Stimulated activated CD4-positive, alpha-beta T cell treated with anti-CD3 and anti-CD28 coated beads, Interleukin-1b, Interleukin-23, amount 100 ng/mL, for 4 hours (primary cell): ENCODE measurements at regions not wholly inside any gene's neighbourhood (a gene's known extent, or its start where the extent isn't known, plus 50 kb on each side); places are given as distances from the start of the nearest gene placed in this dataset.
"Not testable (repeated sequence)": the region's sequence is repeated elsewhere in the genome, so short reads cannot be mapped to it uniquely, and the experiment has no call there.

Source experiments
- DNase-seq, 2 donors: peaks; one replicate each; pipeline ENCODE4 v3.0.0-alpha.2; 2020; ENCODE audit warnings: low read depth in 2 of 2

DNA sequence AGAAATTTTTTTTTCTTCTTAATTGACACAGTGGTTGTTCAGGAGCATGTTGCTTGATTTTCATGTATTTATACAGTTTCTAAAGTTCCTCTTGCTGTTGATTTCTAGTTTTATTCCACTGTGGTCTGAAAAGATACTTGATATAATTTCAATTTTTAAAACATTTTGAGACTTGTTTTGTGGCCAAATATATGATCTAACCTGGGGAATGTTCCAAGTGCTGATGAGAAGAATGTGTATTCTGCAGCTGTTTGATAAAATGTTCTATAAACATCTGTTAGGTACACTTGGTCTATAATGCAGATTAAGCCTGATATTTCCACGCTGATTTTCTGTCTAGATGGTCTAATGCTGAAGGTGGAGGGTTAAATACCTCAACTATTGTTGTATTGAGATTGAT lies 151.4 kb upstream of the IFNG-AS1 start:
- no peak for DNase-seq

DNA sequence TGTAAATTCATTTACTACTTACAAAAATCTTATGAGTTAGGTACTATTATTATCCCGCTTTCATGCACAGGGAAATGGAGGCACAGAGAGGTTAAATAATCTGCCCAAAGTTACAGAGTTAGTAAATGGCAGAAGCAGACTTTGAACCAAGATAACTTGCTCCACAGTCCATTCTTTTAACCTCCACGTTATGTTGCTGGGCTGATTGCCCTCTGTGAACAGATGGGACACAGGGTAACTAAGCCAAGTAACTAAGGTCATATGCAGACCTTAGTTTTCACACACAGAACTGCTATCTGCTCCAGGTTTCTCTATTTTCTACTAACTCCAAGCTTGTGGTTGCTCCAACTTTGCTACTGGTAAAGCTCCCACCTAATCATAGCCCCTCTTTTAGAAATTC lies 147.1 kb upstream of the IFNG-AS1 start:
- no peak for DNase-seq

DNA sequence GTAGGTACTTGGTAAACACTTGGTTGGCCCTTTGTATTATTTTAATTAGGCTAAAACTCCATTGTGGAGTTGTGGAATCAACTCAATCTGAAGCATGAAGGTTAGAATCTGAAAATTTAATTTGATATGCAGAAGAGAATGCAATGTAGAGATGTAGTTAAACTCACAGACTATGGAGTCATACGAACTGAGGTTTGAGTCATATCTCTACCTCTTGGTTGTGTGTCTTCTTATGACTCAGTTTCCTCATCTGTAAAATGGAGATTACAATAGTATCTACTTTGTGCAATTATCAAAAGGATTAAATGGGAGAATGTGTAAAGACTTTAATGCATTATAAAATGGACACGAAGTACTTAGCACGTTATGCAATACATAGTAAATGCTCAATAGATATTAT lies 146.0 kb upstream of the IFNG-AS1 start:
- DNase-seq, result no peak

DNA sequence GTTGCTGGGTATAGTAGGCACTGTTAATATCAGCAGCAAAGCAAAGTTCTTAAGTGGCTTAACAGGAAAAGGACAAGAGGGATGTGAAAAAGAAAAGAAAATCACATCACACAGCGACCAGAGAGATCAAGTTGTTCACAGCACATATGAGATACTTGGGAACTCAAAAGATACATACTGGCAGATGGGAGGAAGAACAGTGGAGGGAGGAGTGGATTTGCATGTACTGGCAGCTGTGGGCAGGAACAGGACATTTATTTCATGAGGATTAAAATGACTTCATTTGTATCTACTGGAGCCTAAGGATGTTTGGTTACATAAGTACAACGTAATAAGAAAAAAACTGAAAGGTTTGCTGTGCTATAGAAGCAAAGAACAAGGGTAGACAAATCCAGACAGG lies 136.5 kb upstream of the IFNG-AS1 start:
- no peak for DNase-seq

DNA sequence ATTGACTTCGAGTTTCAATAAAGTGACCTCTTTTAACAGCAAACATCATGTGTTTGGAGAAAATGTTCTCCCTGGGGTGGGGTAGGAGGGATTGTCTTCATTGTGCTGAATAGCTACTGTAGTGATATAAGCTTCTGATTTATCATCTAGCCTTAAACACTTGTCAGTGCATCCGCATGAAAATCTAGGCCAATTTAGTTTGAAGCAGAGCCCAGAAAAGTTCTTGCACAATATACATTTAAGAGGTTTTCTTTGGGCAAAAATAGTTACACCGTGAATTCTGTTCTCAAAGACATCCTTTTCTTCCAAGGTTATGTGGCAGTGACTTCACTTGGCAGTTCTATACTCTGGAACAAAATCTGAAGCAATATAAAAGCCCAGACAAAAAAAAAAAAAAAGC lies 136.0 kb upstream of the IFNG-AS1 start:
- no peak for DNase-seq

DNA sequence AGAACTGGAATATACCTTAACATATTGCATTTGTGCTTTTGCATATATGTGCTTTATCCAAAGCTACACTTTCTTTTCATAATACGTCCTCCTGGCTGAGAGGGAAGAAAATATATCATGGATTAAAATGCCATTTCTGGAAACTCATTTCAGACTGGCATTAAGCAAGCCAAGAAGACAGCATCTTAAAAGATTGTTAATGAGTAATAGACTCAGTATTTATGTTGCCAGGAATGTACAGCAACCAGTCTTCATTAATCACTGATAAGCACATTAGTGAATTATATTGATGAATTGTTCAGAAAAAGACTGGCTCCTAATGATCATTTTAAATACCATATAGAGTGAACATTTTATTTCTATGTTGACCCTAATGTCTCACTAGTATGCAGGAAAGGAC lies 134.9 kb upstream of the IFNG-AS1 start:
- DNase-seq, result no peak

DNA sequence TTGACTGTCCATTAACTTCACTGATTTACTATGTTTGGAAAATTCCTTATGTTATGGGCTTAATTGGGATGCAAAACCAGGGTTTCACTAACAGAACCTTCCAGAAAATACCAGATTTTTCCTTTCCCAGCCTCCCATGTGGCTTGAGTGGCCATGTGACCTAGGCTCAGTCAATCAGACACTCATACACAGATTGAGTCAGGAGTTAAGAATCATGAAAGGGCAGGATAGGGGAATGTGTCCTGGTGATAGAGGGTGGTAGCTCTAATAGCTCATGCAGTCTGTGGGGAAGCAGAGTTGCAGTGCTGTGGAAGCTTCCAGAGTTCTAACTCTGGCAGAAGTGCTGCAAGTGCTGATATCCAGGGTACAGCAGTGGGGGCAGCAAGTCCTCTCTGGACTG lies 134.1 kb upstream of the IFNG-AS1 start:
- no peak for DNase-seq

DNA sequence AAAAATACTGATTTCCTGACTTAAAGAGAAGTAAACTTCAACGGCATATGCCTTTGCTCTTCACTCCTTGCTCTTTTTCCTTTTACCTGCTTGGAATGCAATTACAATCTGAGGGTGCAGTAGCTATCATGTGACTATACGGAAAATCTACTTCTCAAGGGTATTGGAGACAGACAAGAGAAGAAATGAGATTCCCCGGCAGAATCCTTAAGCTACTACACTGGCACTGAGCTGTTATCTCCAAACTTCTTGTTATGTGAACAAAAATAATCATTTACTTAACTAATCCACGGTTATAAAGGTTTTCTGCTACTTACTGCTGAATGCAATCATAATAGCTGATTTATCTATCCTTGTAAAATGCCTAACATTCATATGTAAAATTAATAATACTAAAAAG lies 118.0 kb upstream of the IFNG-AS1 start:
- no peak for DNase-seq

DNA sequence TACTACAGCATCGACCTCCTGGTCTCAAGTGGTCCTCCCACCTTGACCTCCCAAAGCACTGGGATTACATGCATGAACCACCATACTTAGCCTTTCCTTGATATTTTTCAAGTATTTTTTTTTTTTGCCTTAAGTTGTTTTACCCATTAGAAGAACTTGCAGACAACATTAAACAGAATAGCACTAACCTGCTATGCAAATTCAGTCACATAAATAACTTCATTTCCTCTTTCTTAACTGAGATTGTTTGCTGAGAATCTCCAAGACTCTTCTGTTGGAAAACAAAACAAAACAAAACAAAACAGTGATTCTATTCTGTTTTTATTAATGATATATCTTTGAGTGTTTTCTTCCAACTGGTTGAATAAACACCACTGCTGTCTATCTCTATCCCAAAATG lies 115.9 kb upstream of the IFNG-AS1 start:
- no peak for DNase-seq

DNA sequence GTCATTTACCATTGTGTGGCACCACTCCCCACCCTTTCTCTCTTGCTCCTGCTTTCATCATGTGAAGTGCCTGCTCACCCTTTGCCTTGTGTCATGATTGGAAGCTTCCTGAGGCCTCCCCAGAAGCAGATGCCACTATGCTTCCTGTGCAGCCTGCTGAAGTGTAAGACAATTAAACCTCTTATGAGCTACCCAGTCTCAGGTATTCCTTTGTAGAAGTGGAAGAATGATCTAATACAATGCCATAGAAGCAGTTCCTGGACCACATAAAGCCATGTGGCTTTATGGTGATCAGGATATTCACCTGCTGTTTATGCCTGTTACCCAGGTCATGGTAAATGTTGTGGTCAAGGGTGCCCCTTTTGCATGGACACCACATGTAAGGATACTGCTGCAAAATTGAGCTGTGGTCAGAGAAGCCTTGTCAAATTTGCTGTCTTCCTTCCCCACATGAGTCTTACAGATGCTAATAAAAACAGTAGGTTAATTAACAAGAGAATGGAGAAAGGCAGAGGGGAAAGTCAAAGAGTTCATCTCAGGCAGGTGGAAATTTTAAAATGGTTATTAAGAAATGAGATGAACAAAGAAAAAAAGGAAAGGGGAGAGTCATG lies 112.8 kb upstream of the IFNG-AS1 start:
- DNase-seq, result no peak

DNA sequence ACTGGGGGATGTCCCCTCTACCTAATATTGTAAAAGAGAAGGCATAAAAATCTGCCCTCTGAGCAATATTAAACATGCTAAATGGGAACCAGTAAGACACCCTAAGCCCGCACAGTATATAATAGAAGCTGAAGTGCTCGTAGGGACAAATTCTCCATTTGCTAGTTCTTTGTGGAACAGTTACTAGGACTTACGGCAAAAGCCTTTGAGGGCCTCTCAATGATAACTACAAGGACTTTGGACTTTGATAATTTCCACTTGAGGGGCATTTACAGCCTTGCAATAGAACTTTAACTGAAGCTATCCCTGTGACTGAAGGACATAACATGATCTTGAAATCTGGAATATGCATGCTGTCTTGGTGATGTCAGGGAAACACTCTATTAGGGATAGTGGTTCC lies 111.5 kb upstream of the IFNG-AS1 start:
- no peak for DNase-seq

DNA sequence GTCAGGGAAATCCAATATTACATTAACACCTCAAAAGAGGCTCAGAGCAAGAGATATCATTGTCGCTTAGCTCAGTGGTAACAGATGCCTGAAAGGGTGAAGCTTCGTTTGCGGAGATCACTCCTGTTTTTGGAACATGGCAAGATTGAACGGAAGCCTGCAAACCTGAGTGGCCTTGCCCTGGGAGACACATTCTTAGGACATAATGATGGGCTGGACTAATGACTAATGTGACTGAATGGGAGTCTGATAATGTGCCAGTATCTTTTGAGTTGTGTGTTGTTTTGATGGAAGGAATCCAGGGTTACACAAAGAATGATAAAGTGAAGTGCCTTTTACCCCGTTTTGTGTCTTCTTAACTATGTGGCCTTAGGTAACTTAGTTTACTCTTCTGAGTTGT lies 109.3 kb upstream of the IFNG-AS1 start:
- DNase-seq, result no peak

DNA sequence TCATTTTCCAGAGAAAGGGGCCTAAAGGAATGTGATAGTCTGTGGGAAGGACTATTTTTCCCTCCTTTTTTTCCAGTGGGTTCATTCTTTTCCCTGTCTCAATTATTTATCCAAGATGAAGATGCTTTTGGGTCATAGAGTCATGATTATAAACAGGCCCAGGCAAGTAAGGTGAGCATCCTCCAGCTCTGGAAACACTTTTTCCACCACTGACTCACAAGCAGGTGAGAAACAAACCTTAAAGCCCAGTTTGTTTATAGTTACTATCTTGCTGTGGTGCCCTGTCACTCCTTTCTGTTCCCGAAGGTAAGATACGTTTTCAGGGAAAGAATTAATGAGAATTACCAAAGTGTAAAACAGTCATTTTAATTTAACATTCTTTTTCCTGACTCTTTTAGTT lies 107.7 kb upstream of the IFNG-AS1 start:
- no peak for DNase-seq

DNA sequence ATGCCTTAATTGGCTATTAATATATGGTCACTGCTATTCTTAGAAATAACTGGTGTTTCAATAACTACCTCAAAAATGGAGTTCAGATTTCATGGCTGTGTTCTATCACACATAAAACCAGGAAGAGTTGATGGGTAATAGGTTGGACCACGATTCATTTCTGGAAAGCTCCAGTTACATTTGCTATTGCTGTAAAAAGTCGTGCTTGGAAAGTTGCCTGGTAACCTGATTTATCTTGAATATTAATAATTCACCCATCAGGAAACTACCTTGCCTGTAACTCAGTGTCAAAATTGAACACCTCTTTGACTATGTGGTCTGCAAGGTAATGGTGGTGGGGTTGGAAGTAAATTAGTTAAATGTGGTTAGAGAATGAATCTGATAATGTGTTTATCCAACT lies 104.7 kb upstream of the IFNG-AS1 start:
- DNase-seq, result no peak

DNA sequence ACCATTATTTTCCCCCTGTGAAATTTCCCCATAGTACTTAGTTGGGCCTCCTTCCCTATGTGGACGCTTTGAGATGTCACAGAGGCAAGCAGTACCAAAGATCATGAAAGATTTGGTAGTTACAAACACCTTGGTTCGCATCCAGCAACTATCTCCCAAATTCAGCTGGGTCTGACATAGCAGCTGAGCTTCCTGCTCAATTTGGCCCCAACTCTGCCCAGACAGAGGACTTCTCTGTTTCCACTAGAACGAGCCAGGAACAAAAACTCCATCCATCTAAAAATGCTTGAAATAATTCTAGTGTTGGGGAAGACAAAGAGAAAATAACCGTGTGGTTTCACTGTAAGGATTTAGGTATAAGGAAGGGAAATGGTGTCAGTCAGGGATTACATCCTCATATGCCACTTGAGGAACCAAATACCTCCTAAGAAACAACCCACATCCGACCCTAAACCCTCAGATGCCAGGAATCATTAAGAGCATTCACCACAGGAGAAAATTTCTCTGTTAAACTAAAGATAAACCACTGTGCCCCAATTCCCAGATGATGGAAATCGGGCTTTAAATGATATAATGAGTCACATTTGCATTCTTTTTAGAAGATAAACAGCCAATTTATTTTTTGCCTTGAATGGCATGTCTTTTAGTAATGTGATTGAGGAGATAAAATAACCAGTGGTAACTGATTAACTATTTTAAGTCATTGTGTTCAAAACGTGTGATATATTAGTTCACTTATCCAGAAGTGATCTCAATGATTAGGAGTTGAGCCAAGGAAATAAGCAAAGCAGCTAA lies 103.7 kb upstream of the IFNG-AS1 start:
- no peak for DNase-seq

DNA sequence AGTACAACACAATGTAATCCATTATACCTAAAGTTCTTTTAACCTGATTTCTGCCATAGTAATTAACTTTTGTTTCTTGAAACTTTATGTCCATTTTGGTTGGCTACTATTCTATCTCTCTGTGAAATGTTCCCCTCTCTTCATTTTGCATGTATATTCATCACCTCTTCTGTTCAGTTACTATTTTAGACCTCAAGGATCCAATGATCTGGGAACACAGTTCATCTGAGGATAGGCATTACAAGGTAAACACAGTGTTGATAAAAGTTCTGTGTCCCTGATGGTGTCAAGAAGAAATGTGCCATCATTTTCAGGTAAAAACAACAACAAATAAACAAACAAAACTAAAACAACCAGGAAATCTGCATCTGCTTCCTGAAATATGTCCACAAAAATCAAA lies 102.2 kb upstream of the IFNG-AS1 start:
- no peak for DNase-seq

DNA sequence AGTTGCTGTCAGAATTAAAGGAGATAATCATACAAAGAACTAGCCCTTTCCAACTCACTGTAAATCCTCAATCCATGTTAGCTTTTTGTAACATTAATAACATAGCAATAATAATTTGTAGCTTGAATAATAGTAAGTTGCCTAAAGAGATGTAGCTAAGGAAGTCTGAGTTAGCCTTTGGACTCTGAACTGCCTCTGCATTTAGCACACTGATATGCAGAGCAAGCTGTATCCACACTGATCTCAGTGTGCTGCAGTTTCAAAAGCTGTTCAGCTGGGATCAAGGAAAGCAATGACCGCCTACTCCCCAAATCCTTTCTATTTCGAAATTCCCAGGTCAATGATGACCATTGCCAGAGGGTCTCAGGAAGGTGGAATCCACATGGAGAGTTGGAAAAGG lies 99.3 kb upstream of the IFNG-AS1 start:
- no peak for DNase-seq

DNA sequence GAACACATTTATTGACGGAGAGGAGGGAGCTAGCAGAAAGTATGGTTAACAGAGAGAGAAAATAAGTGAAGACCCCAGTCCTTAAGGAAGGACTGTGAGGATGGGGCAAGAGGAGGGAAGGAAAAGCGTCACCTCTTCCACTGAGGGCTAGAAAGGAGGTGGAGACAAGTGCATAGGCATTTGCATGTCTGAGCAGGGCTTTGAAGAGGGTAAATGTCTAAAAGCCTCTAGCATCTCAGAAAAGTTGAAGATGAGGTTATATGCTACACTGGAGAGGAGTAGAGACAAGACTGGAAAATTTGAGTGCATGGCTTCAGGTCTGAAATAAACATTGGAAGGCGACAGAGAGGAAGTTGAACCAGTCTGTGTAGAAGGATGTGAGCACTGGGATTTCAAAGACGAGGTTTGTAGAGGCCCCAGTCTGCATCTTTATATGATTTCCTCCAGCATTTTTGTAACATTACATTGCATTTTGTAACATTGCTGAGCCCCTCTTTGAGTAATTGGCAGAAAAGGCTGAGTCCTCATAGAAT lies 98.5 kb upstream of the IFNG-AS1 start:
- no peak for DNase-seq

DNA sequence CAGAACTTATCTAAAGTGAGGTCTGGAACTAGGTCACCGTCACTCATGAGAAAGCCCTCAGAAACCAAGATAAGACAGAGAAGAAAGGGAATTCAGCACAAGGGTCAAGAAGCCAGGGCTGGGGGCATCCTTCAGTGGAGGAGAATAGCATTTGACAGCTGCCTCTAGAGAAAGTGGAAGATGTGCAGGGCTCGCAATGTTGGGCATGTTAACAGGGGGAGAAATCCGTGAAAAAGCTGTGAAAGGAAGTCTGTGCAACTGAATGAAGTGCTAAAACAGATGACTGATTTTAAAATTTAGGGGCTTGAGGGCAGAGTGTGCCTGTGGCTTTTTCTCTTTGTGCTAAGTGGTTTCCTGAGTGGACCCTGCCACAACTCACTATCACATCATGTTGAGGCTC lies 97.7 kb upstream of the IFNG-AS1 start:
- no peak for DNase-seq

DNA sequence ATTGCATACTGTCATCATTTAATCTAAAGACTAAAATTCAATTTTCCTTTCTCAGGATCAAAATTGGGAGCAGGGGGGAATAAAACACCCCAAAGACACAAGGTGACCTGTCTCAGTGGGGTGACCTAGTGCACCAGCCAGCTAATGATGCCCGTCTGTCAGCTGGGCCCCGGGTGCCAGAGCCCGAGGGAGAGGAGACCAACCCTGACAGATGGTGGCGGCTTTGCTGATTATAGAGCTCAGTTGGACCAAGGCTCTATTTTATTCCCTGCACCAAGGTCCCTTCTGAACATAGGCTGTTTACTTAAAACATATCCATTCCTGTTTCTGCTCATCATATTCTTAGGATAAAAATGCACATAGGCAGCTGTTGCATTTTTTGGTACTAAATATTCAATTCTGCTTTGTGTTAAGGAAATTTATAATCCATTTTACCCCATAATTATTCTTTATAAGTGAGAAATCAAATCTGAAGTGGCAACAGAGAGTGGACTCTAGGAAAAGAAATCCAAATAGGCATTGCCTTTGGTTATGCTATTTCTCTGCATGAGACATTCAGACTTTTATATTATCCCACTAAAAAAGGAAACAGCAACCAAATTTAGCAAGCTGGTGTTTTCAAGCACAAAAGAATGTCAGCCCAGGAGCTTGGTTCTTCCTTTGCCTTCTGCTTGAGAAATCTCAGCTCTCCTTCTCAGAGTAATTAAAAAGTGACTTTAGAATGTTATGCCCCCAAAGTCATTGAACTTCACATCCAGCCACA lies 96.8 kb upstream of the IFNG-AS1 start:
- DNase-seq, result no peak

DNA sequence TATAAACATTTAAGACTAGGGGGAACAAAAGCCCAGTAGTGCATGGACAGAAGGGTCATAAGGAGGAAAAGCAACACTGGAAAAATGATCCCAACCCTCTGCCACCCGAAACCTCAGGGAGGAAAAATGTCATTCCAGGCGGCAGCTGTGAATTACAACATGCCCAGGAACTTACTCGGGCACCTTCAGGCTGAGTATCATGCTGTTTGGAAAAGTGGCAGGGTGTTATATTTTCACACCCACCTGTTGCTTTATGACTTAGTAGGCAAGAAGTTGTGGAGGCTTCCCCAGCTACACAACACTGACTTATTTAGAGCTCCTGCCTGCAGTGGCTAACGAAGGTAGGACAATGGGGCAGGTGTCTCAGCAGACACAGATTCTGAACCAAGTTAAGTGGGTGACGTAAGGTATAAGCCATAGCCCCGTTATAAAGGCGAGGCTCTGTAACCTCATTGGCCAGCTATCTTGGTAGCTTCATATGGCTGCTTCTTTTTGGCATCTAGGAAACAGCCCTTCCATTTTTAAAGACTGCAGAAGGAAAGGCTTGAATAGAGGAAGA lies 96.1 kb upstream of the IFNG-AS1 start:
- no peak for DNase-seq

DNA sequence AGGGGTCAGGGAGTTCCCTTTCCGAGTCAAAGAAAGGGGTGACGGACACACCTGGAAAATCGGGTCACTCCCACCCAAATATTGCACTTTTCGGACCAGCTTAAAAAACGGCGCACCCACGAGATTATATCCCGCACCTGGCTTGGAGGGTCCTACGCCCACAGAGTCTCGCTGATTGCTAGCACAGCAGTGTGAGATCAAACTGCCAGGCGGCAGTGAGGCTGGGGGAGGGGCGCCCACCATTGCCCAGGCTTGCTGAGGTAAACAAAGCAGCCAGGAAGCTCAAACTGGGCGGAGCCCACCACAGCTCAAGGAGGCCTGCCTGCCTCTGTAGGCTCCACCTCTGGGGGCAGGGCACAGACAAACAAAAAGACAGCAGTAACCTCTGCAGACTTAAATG lies 88.8 kb upstream of the IFNG-AS1 start:
- DNase-seq, result not testable (repeated sequence)
